Breast epithelium (tissue), 4 donors: ENCODE measurements at regions not wholly inside any gene's neighbourhood (a gene's known extent, or its start where the extent isn't known, plus 50 kb on each side); places are given as distances from the start of the nearest gene placed in this dataset.

Source experiments
- DNase-seq, 2 donors: peaks; one replicate each; pipeline ENCODE4 v3.0.0-alpha.2; 2019; ENCODE audit warnings: low spot score in 2 of 2
- H3K27ac ChIP-seq, 2 donors: fragments of 200-600 bp; sonication (generic) in 1 of 2; one replicate each; pipeline ENCODE4 v1.5.1; 2016 to 2019; ENCODE audit warnings: mild to moderate bottlenecking in 1 of 2
- H3K27me3 ChIP-seq, 2 donors: fragments of 200-600 bp; sonication (generic) in 1 of 2; one replicate each; pipeline versions ENCODE4 v1.5.1 to v1.6.0; 2017 to 2019; ENCODE audit warnings: control low read depth in 1 of 2, mild to moderate bottlenecking in 1 of 2
- H3K36me3 ChIP-seq: fragments of 200-600 bp; one replicate; pipeline ENCODE4 v1.5.1; 2019
- H3K4me1 ChIP-seq, 2 donors: fragments of 200-600 bp; sonication (generic); one replicate each; pipeline ENCODE4 v1.5.1; 2016 to 2019; ENCODE audit warnings: control low read depth in 1 of 2
- H3K4me3 ChIP-seq, 3 donors: fragments of 200-600 bp; sonication (generic); 1 replicate in 2 of 3; 2 replicates in 1 of 3; pipeline ENCODE4 v1.5.1; 2016 to 2019; ENCODE audit warnings: mild to moderate bottlenecking in 3 of 3, moderate library complexity in 2 of 3
- H3K9me3 ChIP-seq, 2 donors: fragments of 200-600 bp; sonication (generic) in 1 of 2; one replicate each; pipeline ENCODE4 v1.5.1; 2016 to 2019; ENCODE audit warnings: control low read depth in 1 of 2
- CTCF ChIP-seq, 3 donors: fragments of 450-650 bp; IDR thresholded peaks; one replicate each; pipeline ENCODE4 v1.5.1; 2016 to 2017; ENCODE audit warnings: antibody characterized with exemption in 3 of 3, mild to moderate bottlenecking in 3 of 3, moderate library complexity in 3 of 3
- POLR2A ChIP-seq: fragments of 450-650 bp; IDR thresholded peaks from one replicate; pipeline ENCODE4 v1.6.1; 2016; ENCODE audit warnings: antibody characterized with exemption, mild to moderate bottlenecking, moderate library complexity
- POLR2AphosphoS5 ChIP-seq, 3 donors: sonication (generic); formaldehyde crosslinking; IDR thresholded peaks; one replicate each; pipeline ENCODE4 v1.6.1; 2017; ENCODE audit warnings: antibody characterized with exemption in 3 of 3
- intact Hi-C: fragments of 100-400 bp; cut with DNase I; formaldehyde crosslinking; loops from one replicate; pipeline ENCODE4 v1.15.1; 2023; ENCODE audit warnings: low total_unique reads

- Histone ChIP-seq H3K27me3 (no peaks in the 10 kb centered on the region), H3K27ac (peak overlapping the region in 1 of 2 donors; percentile 33), H3K9me3 (no peaks in the 10 kb centered on the region), H3K4me1 (no peaks in the 10 kb centered on the region), H3K4me3 (peak overlapping the region in 1 of 3 donors; percentile 2), H3K36me3 (no peaks in the 10 kb centered on the region)
- TF ChIP-seq POLR2AphosphoS5 (IDR thresholded peaks at IDR 0.05) (no peak), POLR2A (no peak), CTCF (IDR thresholded peaks at IDR 0.05) (no peak)
- DNase-seq, result no peak
- intact Hi-C loops, result no loop called here
These were observed 730.7 kb downstream of the SQOR start for GRCh38 chr15:46365572-46365971.

- TF ChIP-seq POLR2AphosphoS5 (IDR thresholded peaks at IDR 0.05) (no peak), POLR2A (no peak), CTCF (IDR thresholded peaks at IDR 0.05) (no peak)
- intact Hi-C loops, result no loop called here
These were observed 731.7 kb downstream of the SQOR start for GRCh38 chr15:46366360-46367007.

GRCh38 chr15:46383978-46384377 is 749.1 kb downstream of the SQOR start:
- Histone ChIP-seq H3K4me1 (no peaks in the 10 kb centered on the region), H3K27ac (no peak overlapping the region), H3K4me3 (no peak overlapping the region), H3K9me3 (no peaks in the 10 kb centered on the region), H3K36me3 (no peaks in the 10 kb centered on the region), H3K27me3 (no peaks in the 10 kb centered on the region)
- no peak for TF ChIP-seq POLR2AphosphoS5 (IDR thresholded peaks at IDR 0.05)
- TF ChIP-seq POLR2A, result no peak
- TF ChIP-seq CTCF (IDR thresholded peaks at IDR 0.05), result no peak
- no peak for DNase-seq
- intact Hi-C loops, result no loop called here

More at GRCh38 chr15:46366360-46367007, 731.7 kb downstream of the SQOR start:
- peak overlapping the region in 1 of 2 donors; percentile 33 for H3K27ac ChIP-seq
- no peak for DNase-seq
- H3K4me1 ChIP-seq, result no peaks in the 10 kb centered on the region
- H3K36me3 ChIP-seq, result no peaks in the 10 kb centered on the region
- H3K27me3 ChIP-seq, result no peaks in the 10 kb centered on the region
- no peaks in the 10 kb centered on the region for H3K9me3 ChIP-seq
- H3K4me3 ChIP-seq, result no peak overlapping the region

GRCh38 chr15:46386356-46386755 is 751.5 kb downstream of the SQOR start:
- no peak for DNase-seq
- Histone ChIP-seq H3K27me3 (no peaks in the 10 kb centered on the region), H3K4me1 (no peaks in the 10 kb centered on the region), H3K4me3 (no peak overlapping the region), H3K27ac (no peak overlapping the region), H3K9me3 (peaks cover 0 to 5% of the 10 kb centered on the region in 2 donors), H3K36me3 (no peaks in the 10 kb centered on the region)
- intact Hi-C loops, result no loop called here
- no peak for TF ChIP-seq POLR2A

GRCh38 chr15:46389739-46390138 is 754.9 kb downstream of the SQOR start:
- DNase-seq, result no peak
- Histone ChIP-seq H3K27me3 (no peaks in the 10 kb centered on the region), H3K27ac (no peak overlapping the region), H3K9me3 (peaks cover 0 to 5% of the 10 kb centered on the region in 2 donors), H3K4me1 (no peaks in the 10 kb centered on the region), H3K36me3 (no peaks in the 10 kb centered on the region), H3K4me3 (no peak overlapping the region)
- intact Hi-C loops, result no loop called here
- no peak for TF ChIP-seq CTCF (IDR thresholded peaks at IDR 0.05)
- TF ChIP-seq POLR2A, result no peak
